ENCODE measurements at regions not wholly inside any gene's neighbourhood (a gene's known extent, or its start where the extent isn't known, plus 50 kb on each side); places are given as distances from the start of the nearest gene placed in this dataset.

GRCh38 chr18:72225958-72226357 lies 318.2 kb downstream of the CBLN2 start:
- TF ChIP-seq SIN3A (IDR thresholded peaks at IDR 0.05; ENCODE audit: borderline replicate concordance, insufficient read depth, low read depth, low read length) (no peak), POLR2AphosphoS5 (IDR thresholded peaks at IDR 0.05; ENCODE audit: low read depth, low read length) (no peak), TCF7L2 (IDR thresholded peaks at IDR 0.05; ENCODE audit: low read depth, low read length) (no peak), CTCF (IDR thresholded peaks at IDR 0.05) (no peak), REST (IDR thresholded peaks at IDR 0.05; ENCODE audit: insufficient read depth in 1 of 2, low read depth in 2 of 2, low read length in 1 of 2) (no peak)
- no peaks in the 10 kb centered on the region for H3K9me3 ChIP-seq (ENCODE audit: control insufficient read depth, insufficient read depth, low read depth, low read length)
- no peak for ATAC-seq

GRCh38 chr18:72223733-72224132 lies 320.4 kb downstream of the CBLN2 start:
- Histone ChIP-seq H3K36me3 (ENCODE audit: control insufficient read depth, insufficient read depth, low read length) (no peaks in the 10 kb centered on the region), H3K27me3 (ENCODE audit: control insufficient read depth, insufficient read depth, low read length) (no peaks in the 10 kb centered on the region), H3K4me3 (ENCODE audit: low read depth in 2 of 2, low read length in 2 of 2) (no peak overlapping the region), H3K9me3 (ENCODE audit: control insufficient read depth, insufficient read depth, low read depth, low read length) (no peaks in the 10 kb centered on the region), H3K4me1 (ENCODE audit: control insufficient read depth, insufficient read depth, low read length) (no peaks in the 10 kb centered on the region), H3K27ac (ENCODE audit: low read length) (no peak overlapping the region)
- in situ Hi-C loops (cut with HindIII; ENCODE audit: low pct_unique_long_range_greater_than_20kb, low sequenced_read_pairs) (no loop called here), intact Hi-C loops (cut with micrococcal nuclease; ENCODE audit: unreplicated experiment) (no loop called here)
- DNase-seq (ENCODE audit: low read depth, low spot score) (no peak), ATAC-seq (no peak)
- ChIA-PET POLR2A (no interaction called here), CTCF (no interaction called here)
- TF ChIP-seq TCF7L2 (IDR thresholded peaks at IDR 0.05; ENCODE audit: low read depth, low read length) (no peak), POLR2AphosphoS5 (IDR thresholded peaks at IDR 0.05; ENCODE audit: low read depth, low read length) (no peak), SIN3A (IDR thresholded peaks at IDR 0.05; ENCODE audit: borderline replicate concordance, insufficient read depth, low read depth, low read length) (no peak)
- BruUV-seq (replicated peaks), result no TSS peak

More at GRCh38 chr18:72225958-72226357, 318.2 kb downstream of the CBLN2 start:
- DNase-seq (ENCODE audit: low read depth, low spot score), result no peak
- Histone ChIP-seq H3K4me1 (ENCODE audit: control insufficient read depth, insufficient read depth, low read length) (no peaks in the 10 kb centered on the region), H3K27ac (ENCODE audit: low read length) (no peak overlapping the region), H3K27me3 (ENCODE audit: control insufficient read depth, insufficient read depth, low read length) (no peaks in the 10 kb centered on the region), H3K4me3 (ENCODE audit: low read depth in 2 of 2, low read length in 2 of 2) (no peak overlapping the region), H3K36me3 (ENCODE audit: control insufficient read depth, insufficient read depth, low read length) (no peaks in the 10 kb centered on the region)
- no TSS peak for BruUV-seq (replicated peaks)
- in situ Hi-C loops (cut with HindIII; ENCODE audit: low pct_unique_long_range_greater_than_20kb, low sequenced_read_pairs), result no loop called here
- ChIA-PET POLR2A (no interaction called here), CTCF (no interaction called here)
- intact Hi-C loops (cut with micrococcal nuclease; ENCODE audit: unreplicated experiment), result no loop called here

- DNase-seq (ENCODE audit: low read depth, low spot score), result no peak
- no TSS peak for BruUV-seq (replicated peaks)
Observed at GRCh38 chr18:72208920-72209676, 335.0 kb downstream of the CBLN2 start.

More at GRCh38 chr18:72208920-72209676, 335.0 kb downstream of the CBLN2 start:
- POLR2A ChIA-PET, result no interaction called here
- TF ChIP-seq SIN3A (IDR thresholded peaks at IDR 0.05; ENCODE audit: borderline replicate concordance, insufficient read depth, low read depth, low read length) (no peak), TCF7L2 (IDR thresholded peaks at IDR 0.05; ENCODE audit: low read depth, low read length) (no peak), POLR2AphosphoS5 (IDR thresholded peaks at IDR 0.05; ENCODE audit: low read depth, low read length) (no peak), CTCF (IDR thresholded peaks at IDR 0.05) (no peak), REST (IDR thresholded peaks at IDR 0.05; ENCODE audit: insufficient read depth in 1 of 2, low read depth in 2 of 2, low read length in 1 of 2) (no peak)
- Histone ChIP-seq H3K27me3 (ENCODE audit: control insufficient read depth, insufficient read depth, low read length) (no peaks in the 10 kb centered on the region), H3K4me1 (ENCODE audit: control insufficient read depth, insufficient read depth, low read length) (no peaks in the 10 kb centered on the region), H3K4me3 (ENCODE audit: low read depth in 2 of 2, low read length in 2 of 2) (no peak overlapping the region), H3K27ac (ENCODE audit: low read length) (no peak overlapping the region), H3K9me3 (ENCODE audit: control insufficient read depth, insufficient read depth, low read depth, low read length) (no peaks in the 10 kb centered on the region), H3K36me3 (ENCODE audit: control insufficient read depth, insufficient read depth, low read length) (no peaks in the 10 kb centered on the region)
- intact Hi-C loops (cut with micrococcal nuclease; ENCODE audit: unreplicated experiment) (no loop called here), in situ Hi-C loops (cut with HindIII; ENCODE audit: low pct_unique_long_range_greater_than_20kb, low sequenced_read_pairs) (no loop called here)
- CTCF ChIA-PET, result no interaction called here
- ATAC-seq, result no peak
